ENCODE measurements at regions not wholly inside any gene's neighbourhood (a gene's known extent, or its start where the extent isn't known, plus 50 kb on each side); places are given as distances from the start of the nearest gene placed in this dataset.
A peak's percentile ranks its signal among the peaks of the same experiment; 100 is the strongest.

DNA sequence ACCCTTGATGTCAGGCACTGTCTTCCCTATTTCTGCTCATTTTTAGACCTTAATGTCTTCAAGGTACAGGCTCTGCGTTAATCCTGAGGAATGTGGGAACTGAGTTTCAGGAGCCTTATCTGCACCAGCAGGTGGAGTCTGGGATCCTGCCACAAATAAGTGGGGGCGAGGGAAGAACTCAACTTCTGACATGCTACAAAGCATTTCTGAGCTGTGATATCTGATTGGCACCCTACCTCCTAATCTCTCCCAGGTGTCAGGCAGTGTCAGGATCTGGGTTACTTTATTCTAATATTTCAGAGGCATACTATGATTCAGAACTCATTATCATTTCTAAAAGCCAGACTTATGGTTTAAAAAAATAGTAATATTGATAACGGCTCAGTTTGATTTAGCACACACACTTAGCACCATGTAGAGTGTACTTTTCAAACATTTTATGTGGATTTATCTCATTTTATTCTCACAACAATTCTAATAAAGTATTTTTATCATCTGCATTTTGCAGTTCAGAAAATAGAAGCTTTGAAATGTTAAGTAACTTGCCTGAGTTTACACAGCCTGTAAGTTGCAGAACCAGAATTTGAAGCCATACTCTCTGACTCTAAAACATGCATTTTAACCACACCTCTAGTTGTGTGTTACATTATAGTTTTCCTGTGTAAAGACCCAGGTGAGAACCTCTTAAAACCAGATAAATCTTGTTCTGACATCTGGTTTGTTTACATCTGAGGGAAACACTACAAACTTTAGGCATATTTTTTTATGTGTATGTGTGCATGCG is 358.6 kb downstream of the TDRD3 start:
- ChIA-PET POLR2A (no interaction called here), CTCF (interaction anchor here (0.6 to 0.9 kb wide), 2 partner anchors 23 to 32 kb away, joined by 3 read pairs; no protein-coding TSS in a partner anchor)
- DNase-seq (ENCODE audit: low spot score), result peak; percentile 23
- H3K27ac Mint-ChIP-seq, result peak overlapping the region; percentile 8; the same call in 1 of the 2 replicates
- H3K4me1 Mint-ChIP-seq, result peaks cover 52% of the 10 kb centered on the region
- no peaks in the 10 kb centered on the region for H3K27me3 Mint-ChIP-seq (ENCODE audit: low read depth)
- H3K4me3 Mint-ChIP-seq, result no peak overlapping the region
- no peaks in the 10 kb centered on the region for H3K9me3 Mint-ChIP-seq
- ATAC-seq, result peak; percentile 66
- no peaks in the 10 kb centered on the region for H3K36me3 Mint-ChIP-seq
- TF ChIP-seq GTF2I (CRISPR knock-in tag; conservative IDR thresholded peaks at IDR 0.05) (no peak), ARID4B (CRISPR knock-in tag; IDR thresholded peaks at IDR 0.05; ENCODE audit: borderline replicate concordance) (no peak), JUN (CRISPR knock-in tag; IDR thresholded peaks at IDR 0.05) (no peak)
- TF ChIP-seq, protein P1, sequence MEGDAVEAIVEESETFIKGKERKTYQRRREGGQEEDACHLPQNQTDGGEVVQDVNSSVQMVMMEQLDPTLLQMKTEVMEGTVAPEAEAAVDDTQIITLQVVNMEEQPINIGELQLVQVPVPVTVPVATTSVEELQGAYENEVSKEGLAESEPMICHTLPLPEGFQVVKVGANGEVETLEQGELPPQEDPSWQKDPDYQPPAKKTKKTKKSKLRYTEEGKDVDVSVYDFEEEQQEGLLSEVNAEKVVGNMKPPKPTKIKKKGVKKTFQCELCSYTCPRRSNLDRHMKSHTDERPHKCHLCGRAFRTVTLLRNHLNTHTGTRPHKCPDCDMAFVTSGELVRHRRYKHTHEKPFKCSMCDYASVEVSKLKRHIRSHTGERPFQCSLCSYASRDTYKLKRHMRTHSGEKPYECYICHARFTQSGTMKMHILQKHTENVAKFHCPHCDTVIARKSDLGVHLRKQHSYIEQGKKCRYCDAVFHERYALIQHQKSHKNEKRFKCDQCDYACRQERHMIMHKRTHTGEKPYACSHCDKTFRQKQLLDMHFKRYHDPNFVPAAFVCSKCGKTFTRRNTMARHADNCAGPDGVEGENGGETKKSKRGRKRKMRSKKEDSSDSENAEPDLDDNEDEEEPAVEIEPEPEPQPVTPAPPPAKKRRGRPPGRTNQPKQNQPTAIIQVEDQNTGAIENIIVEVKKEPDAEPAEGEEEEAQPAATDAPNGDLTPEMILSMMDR (IDR thresholded peaks at IDR 0.05), result 0 out of 2 replicates have a peak, but pooled peaks have one; percentile 15

- no peak overlapping the region for H3K4me3 Mint-ChIP-seq
- no peaks in the 10 kb centered on the region for H3K27me3 Mint-ChIP-seq (ENCODE audit: low read depth)
- no peak for DNase-seq (ENCODE audit: low spot score)
- H3K36me3 Mint-ChIP-seq, result no peaks in the 10 kb centered on the region
- ChIA-PET POLR2A (no interaction called here), CTCF (interaction anchor here (1.1 to 1.2 kb wide), 2 partner anchors 236 to 501 kb away, joined by 3 read pairs; no protein-coding TSS in a partner anchor)
- ATAC-seq, result peak; percentile 65
- TF ChIP-seq ATF6 (CRISPR knock-in tag; IDR thresholded peaks at IDR 0.05) (no peak), E2F5 (CRISPR knock-in tag; IDR thresholded peaks at IDR 0.05) (no peak), FOXJ3 (CRISPR knock-in tag; IDR thresholded peaks at IDR 0.05; ENCODE audit: borderline replicate concordance) (no peak)
- TF ChIP-seq, protein P2, sequence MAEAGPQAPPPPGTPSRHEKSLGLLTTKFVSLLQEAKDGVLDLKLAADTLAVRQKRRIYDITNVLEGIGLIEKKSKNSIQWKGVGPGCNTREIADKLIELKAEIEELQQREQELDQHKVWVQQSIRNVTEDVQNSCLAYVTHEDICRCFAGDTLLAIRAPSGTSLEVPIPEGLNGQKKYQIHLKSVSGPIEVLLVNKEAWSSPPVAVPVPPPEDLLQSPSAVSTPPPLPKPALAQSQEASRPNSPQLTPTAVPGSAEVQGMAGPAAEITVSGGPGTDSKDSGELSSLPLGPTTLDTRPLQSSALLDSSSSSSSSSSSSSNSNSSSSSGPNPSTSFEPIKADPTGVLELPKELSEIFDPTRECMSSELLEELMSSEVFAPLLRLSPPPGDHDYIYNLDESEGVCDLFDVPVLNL (CRISPR knock-in tag; IDR thresholded peaks at IDR 0.05; ENCODE audit: borderline replicate concordance, low read depth), result no peak
- H3K27ac Mint-ChIP-seq, result peak overlapping the region; percentile 57
- H3K4me1 Mint-ChIP-seq, result peaks cover 48% of the 10 kb centered on the region
- H3K9me3 Mint-ChIP-seq, result no peaks in the 10 kb centered on the region
Measured at GRCh38 chr13:60754211-60755090, 357.4 kb downstream of the TDRD3 start.

Data from WTC11 (cell line).